Neuronal stem cell (in vitro differentiated cells): ENCODE measurements at regions not wholly inside any gene's neighbourhood (a gene's known extent, or its start where the extent isn't known, plus 50 kb on each side); places are given as distances from the start of the nearest gene placed in this dataset.
A peak's percentile ranks its signal among the peaks of the same experiment; 100 is the strongest.
"Not testable (repeated sequence)": the region's sequence is repeated elsewhere in the genome, so short reads cannot be mapped to it uniquely, and the experiment has no call there.

Experiments used
- DNase-seq: peaks from one replicate; pipeline ENCODE4 v3.0.0-alpha.2; 2013; ENCODE audit warnings: low spot score
- H2AFZ ChIP-seq: one replicate; pipeline ENCODE4 v1.6.1; 2013; ENCODE audit warnings: mild to moderate bottlenecking, low read length, inconsistent platforms
- H2AK5ac ChIP-seq: 2 replicates; pipeline ENCODE4 v1.6.1; 2013; ENCODE audit warnings: low read depth, mild to moderate bottlenecking, inconsistent platforms, low read length, moderate library complexity, mixed read lengths
- H2BK120ac ChIP-seq: 2 replicates; pipeline ENCODE4 v1.6.1; 2013; ENCODE audit warnings: low read depth, mild to moderate bottlenecking, inconsistent platforms, low read length, moderate library complexity, mixed read lengths
- H2BK12ac ChIP-seq: one replicate; pipeline ENCODE4 v1.6.1; 2013; ENCODE audit warnings: low read length, inconsistent platforms
- H2BK15ac ChIP-seq: 2 replicates; pipeline ENCODE4 v1.6.1; 2013; ENCODE audit warnings: mild to moderate bottlenecking, low read length, inconsistent platforms, mixed read lengths
- H2BK5ac ChIP-seq: one replicate; pipeline ENCODE4 v1.6.1; 2013; ENCODE audit warnings: inconsistent platforms, mild to moderate bottlenecking, low read length, moderate library complexity
- H3K14ac ChIP-seq: one replicate; pipeline ENCODE4 v1.6.1; 2013; ENCODE audit warnings: low read length, inconsistent platforms
- H3K18ac ChIP-seq: 2 replicates; pipeline ENCODE4 v1.6.1; 2013; ENCODE audit warnings: low read length, inconsistent platforms
- H3K23ac ChIP-seq: 2 replicates; pipeline ENCODE4 v1.6.1; 2013; ENCODE audit warnings: low read depth, mild to moderate bottlenecking, mixed read lengths, low read length, inconsistent platforms; ENCODE audit not compliant: poor library complexity
- H3K27ac ChIP-seq: replicated peaks from 3 replicates; pipeline ENCODE4 v1.5.1; 2013; ENCODE audit warnings: low read length, inconsistent platforms
- H3K27me3 ChIP-seq, 3 experiments: 2 replicates each; pipeline ENCODE4 v1.6.1; 2013; ENCODE audit warnings: low read length in 3 of 3, mild to moderate bottlenecking in 2 of 3, inconsistent platforms in 1 of 3, low read depth in 1 of 3, mixed read lengths in 1 of 3, moderate library complexity in 1 of 3; ENCODE audit not compliant: control insufficient read depth in 3 of 3, insufficient read depth in 3 of 3
- H3K36me3 ChIP-seq, 2 donors: replicated peaks in 1 of 2; 2 replicates each; pipeline ENCODE4 v1.6.1; 2013; ENCODE audit warnings: low read length in 2 of 2; ENCODE audit not compliant: control insufficient read depth in 2 of 2, insufficient read depth in 2 of 2
- H3K4ac ChIP-seq: 2 replicates; pipeline ENCODE4 v1.6.1; 2013; ENCODE audit warnings: inconsistent platforms, mild to moderate bottlenecking, low read length, moderate library complexity
- H3K4me1 ChIP-seq, 2 donors: 1 replicate in 1 of 2; 2 replicates in 1 of 2; pipeline ENCODE4 v1.6.1; 2013; ENCODE audit warnings: low read length in 2 of 2, low read depth in 1 of 2; ENCODE audit not compliant: control insufficient read depth in 2 of 2, insufficient read depth in 1 of 2
- H3K4me2 ChIP-seq: one replicate; pipeline ENCODE4 v1.6.1; 2013; ENCODE audit warnings: mild to moderate bottlenecking, low read length, inconsistent platforms; ENCODE audit not compliant: insufficient read depth, poor library complexity, severe bottlenecking
- H3K4me3 ChIP-seq, 2 donors: 2 replicates each; pipeline ENCODE4 v1.5.1; 2013; ENCODE audit warnings: low read length in 2 of 2, mild to moderate bottlenecking in 2 of 2, inconsistent platforms in 1 of 2, moderate library complexity in 1 of 2
- H3K79me1 ChIP-seq: one replicate; pipeline ENCODE4 v1.6.1; 2013; ENCODE audit warnings: low read depth, mild to moderate bottlenecking, inconsistent platforms, low read length, moderate library complexity
- H3K9ac ChIP-seq: one replicate; pipeline ENCODE4 v1.6.1; 2013; ENCODE audit warnings: mild to moderate bottlenecking, low read depth, low read length, inconsistent platforms; ENCODE audit not compliant: poor library complexity
- H3K9me3 ChIP-seq, 2 donors: replicated peaks in 1 of 2; 2 replicates each; pipeline versions ENCODE3 to v1.6.1; 2013; ENCODE audit warnings: low read length in 2 of 2, mild to moderate bottlenecking in 2 of 2, inconsistent platforms in 1 of 2, low read depth in 1 of 2, mixed read lengths in 1 of 2, moderate library complexity in 1 of 2; ENCODE audit not compliant: control insufficient read depth in 2 of 2, insufficient read depth in 1 of 2
- H4K8ac ChIP-seq: one replicate; pipeline ENCODE4 v1.6.1; 2013; ENCODE audit warnings: low read depth, mild to moderate bottlenecking, inconsistent platforms, low read length, moderate library complexity
- H4K91ac ChIP-seq: one replicate; pipeline ENCODE4 v1.6.1; 2013; ENCODE audit warnings: low read length, low read depth, mild to moderate bottlenecking, inconsistent platforms; ENCODE audit not compliant: poor library complexity
- WGBS, 2 donors: extraction: QIAGEN DNeasy Blood & Tissue Kit; methylation state at CpG; one replicate each; pipeline ENCODE4 v1.1.7; 2013; ENCODE audit warnings: missing lambda C conversion rate in 2 of 2, mixed read lengths in 1 of 2; ENCODE audit not compliant: insufficient read length in 2 of 2, insufficient replicate concordance in 1 of 2; ENCODE audit errors: extremely low coverage in 2 of 2; 5-methylcytosine and 5-hydroxymethylcytosine counted together

DNA sequence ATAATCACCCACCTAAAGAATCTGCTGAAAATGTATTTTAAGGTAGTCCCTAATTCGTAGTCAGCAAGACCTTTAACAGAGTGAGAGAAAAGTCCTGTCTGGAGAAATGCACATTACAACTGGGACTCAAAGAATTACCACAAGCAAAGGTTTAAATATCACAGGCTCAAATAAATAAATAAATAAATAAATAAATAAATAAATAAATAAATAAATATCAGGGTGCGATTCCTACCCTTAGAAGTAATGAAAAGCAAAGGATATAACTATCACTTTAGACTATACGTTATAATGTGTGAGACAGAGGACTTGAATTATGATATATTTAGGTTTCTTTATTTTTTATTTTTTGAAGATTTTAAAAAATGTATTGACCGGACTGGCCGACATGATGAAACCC, 522.5 kb upstream of the ATXN7L3B start:
- WGBS, 2 donors, result no CpG with 5 or more reads among the region's 5 CpGs

GRCh38 chr12:74016324-74016723, 521.3 kb upstream of the ATXN7L3B start:
- H3K18ac ChIP-seq, H3K9ac ChIP-seq: not testable (repeated sequence)
- WGBS, 2 donors, result no CpG with 5 or more reads among the region's 5 CpGs

More for the DNA sequence above, 522.5 kb upstream of the ATXN7L3B start:
- H3K4me3 ChIP-seq, result no peak overlapping the region
- H2BK120ac ChIP-seq, result no peak overlapping the region
- no peak overlapping the region for H3K4me2 ChIP-seq
- no peak overlapping the region for H4K91ac ChIP-seq
- H3K4ac ChIP-seq, result no peak overlapping the region
- no peak overlapping the region for H4K8ac ChIP-seq
- no peaks in the 10 kb centered on the region for H3K36me3 ChIP-seq
- H2AFZ ChIP-seq, result no peak overlapping the region
- no peak overlapping the region for H2BK5ac ChIP-seq
- no peak overlapping the region for H2BK12ac ChIP-seq
- H3K18ac ChIP-seq, result no peak overlapping the region
- no peak for DNase-seq
- H3K79me1 ChIP-seq, result no peaks in the 10 kb centered on the region
- no peaks in the 10 kb centered on the region for H3K4me1 ChIP-seq
- H2AK5ac ChIP-seq, result no peak overlapping the region
- H2BK15ac ChIP-seq, result no peak overlapping the region
- no peak overlapping the region for H3K23ac ChIP-seq
- H3K27me3 ChIP-seq, result no peaks in the 10 kb centered on the region
- H3K9ac ChIP-seq, result no peak overlapping the region
- no peaks in the 10 kb centered on the region for H3K9me3 ChIP-seq
- no peak overlapping the region for H3K27ac ChIP-seq
- H3K14ac ChIP-seq, result no peak overlapping the region

GRCh38 chr12:74018849-74019248, 518.8 kb upstream of the ATXN7L3B start:
- Histone ChIP-seq H3K79me1 (no peaks in the 10 kb centered on the region), H2BK15ac (no peak overlapping the region), H3K27me3 (no peaks in the 10 kb centered on the region), H3K9ac (no peak overlapping the region), H3K4ac (no peak overlapping the region), H3K9me3 (no peaks in the 10 kb centered on the region), H2AK5ac (no peak overlapping the region), H2BK12ac (no peak overlapping the region), H3K36me3 (no peaks in the 10 kb centered on the region), H3K27ac (no peak overlapping the region), H3K23ac (no peak overlapping the region), H2AFZ (no peak overlapping the region), H3K4me1 (no peaks in the 10 kb centered on the region), H3K4me3 (no peak overlapping the region), H3K14ac (no peak overlapping the region), H4K91ac (no peak overlapping the region), H4K8ac (no peak overlapping the region), H3K4me2 (no peak overlapping the region), H2BK5ac (no peak overlapping the region), H3K18ac (no peak overlapping the region), H2BK120ac (no peak overlapping the region)
- DNase-seq, result no peak
- no CpG with 5 or more reads among the region's 1 CpG for WGBS, 2 donors

More at GRCh38 chr12:74016324-74016723, 521.3 kb upstream of the ATXN7L3B start:
- not testable (repeated sequence) for H3K4me2 ChIP-seq, H3K36me3 ChIP-seq, H2AK5ac ChIP-seq, H3K9me3 ChIP-seq, H2BK12ac ChIP-seq, H3K79me1 ChIP-seq, H3K4me3 ChIP-seq, H2BK120ac ChIP-seq, DNase-seq, H2AFZ ChIP-seq, H3K23ac ChIP-seq, H3K27me3 ChIP-seq, H3K4ac ChIP-seq, H2BK5ac ChIP-seq, H4K91ac ChIP-seq, H4K8ac ChIP-seq, H2BK15ac ChIP-seq, H3K4me1 ChIP-seq, H3K14ac ChIP-seq, H3K27ac ChIP-seq

GRCh38 chr12:74021937-74022336, 515.7 kb upstream of the ATXN7L3B start:
- Histone ChIP-seq H3K4me2 (no peak overlapping the region), H2BK15ac (no peak overlapping the region), H3K23ac (no peak overlapping the region), H3K18ac (no peak overlapping the region), H4K8ac (no peak overlapping the region), H3K27ac (no peak overlapping the region), H3K79me1 (no peaks in the 10 kb centered on the region), H3K36me3 (no peaks in the 10 kb centered on the region), H2BK120ac (no peak overlapping the region), H3K27me3 (no peaks in the 10 kb centered on the region), H2BK5ac (no peak overlapping the region), H3K9me3 (no peaks in the 10 kb centered on the region), H3K4me3 (no peak overlapping the region), H3K9ac (no peak overlapping the region), H3K4ac (no peak overlapping the region), H3K4me1 (no peaks in the 10 kb centered on the region), H3K14ac (no peak overlapping the region), H4K91ac (no peak overlapping the region), H2AFZ (peak overlapping the region; percentile 68), H2AK5ac (no peak overlapping the region), H2BK12ac (no peak overlapping the region)
- DNase-seq, result peak; percentile 57
- no CpG with 5 or more reads among the region's 9 CpGs for WGBS, 2 donors
